GM19468 (cell line): ENCODE measurements at regions not wholly inside any gene's neighbourhood (a gene's known extent, or its start where the extent isn't known, plus 50 kb on each side); places are given as distances from the start of the nearest gene placed in this dataset.
"Not testable (repeated sequence)": the region's sequence is repeated elsewhere in the genome, so short reads cannot be mapped to it uniquely, and the experiment has no call there.

ENCODE experiments used
- ATAC-seq: cut with Tn5 transposase; IDR thresholded peaks from one replicate; pipeline ENCODE4 v1.9.1; 2021; ENCODE audit warnings: mild to moderate bottlenecking, moderate library complexity, moderate number of reproducible peaks; ENCODE audit not compliant: unreplicated experiment; ENCODE audit errors: extremely low read depth

DNA sequence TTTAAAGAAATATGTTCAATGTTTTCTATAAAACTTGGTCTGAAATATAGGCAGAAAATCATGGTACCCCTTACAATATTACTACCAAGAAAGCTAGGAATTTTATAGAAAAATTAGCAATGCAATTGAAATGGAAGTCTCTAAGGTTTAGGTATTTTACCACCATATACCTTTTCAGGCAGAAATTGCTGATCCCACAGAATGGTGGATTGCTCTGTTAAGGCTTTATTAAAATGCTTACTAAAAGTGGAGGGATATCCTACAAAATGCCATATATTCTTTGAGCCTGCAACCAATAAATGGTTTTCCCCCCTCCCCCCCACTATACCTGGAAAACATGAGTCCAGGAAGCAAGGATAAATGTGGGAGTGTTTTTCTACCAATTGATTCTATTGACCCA lies 718.1 kb upstream of the NOVA1 start:
- ATAC-seq: no peak

DNA sequence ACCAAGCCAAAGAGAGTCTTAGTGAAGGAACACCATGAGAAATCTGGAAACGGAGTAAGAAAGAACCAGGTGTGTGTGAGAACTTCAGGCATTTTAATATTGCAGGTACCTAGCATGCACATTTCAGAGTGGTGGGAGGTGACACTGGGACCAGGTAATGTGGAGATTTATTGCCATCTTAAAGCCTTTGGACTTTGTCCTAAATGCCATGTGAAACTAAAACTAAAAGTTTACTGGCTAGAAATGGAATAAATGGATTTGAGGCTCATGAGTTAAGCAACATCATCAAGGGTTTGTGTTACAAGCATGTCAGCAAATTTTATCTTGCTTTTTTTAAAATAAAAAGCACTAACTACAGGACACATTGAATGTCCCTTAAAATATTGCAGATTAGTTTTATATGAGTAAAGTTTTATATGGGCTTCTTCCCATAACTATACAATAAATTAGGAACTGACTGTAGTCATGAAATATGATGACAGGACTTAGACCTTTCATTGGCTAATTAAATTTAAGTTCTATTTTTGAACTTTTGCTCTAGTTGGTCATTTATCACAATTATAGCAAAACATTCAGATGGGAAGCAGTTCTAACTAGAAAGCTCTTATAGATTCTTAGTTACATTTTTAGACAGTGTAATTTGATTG lies 721.1 kb upstream of the NOVA1 start:
- ATAC-seq: no peak

GRCh38 chr14:27320261-27320660 lies 722.4 kb upstream of the NOVA1 start:
- ATAC-seq: no peak

DNA sequence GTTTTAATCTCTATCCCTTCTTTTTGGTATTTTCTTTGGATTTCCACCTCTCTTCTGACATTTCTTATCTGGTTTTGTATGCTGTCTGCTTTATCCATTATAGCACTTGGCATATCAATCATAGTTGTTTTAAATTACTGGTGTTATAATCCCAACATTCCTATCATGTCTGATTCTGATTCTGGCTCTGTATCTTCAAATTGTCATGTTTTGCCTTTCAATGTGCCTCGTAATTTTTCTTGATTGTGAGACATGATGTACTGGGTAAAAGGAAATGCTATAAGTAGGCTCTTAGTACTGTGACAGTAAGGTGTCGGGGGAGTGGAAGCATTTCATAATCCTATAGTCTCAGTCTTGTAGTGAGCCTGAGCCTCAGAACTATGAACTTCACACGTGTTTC lies 729.3 kb upstream of the NOVA1 start:
- ATAC-seq: no peak

GRCh38 chr14:27338012-27338411 lies 740.2 kb upstream of the NOVA1 start:
- no peak for ATAC-seq

GRCh38 chr14:27363036-27363435 lies 765.2 kb upstream of the NOVA1 start:
- not testable (repeated sequence) for ATAC-seq

DNA sequence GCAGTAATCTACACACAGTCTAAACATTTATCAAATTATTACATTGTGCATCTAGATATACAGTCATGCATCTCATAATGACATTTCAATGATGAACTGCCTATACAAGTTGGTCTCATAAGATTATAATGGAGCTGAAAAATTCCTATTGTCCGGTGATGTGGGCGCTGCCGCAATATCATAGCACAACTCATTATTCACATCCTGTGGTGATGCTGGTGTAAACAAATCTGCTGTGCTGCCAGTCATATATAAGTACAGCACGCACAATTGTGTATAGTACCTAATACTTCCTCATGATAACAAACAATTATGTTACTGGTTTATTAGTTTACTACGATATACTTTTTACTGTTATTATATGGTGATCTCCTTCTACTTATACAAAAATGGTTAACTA lies 768.8 kb upstream of the NOVA1 start:
- no peak for ATAC-seq

- ATAC-seq: no peak
These were observed 769.5 kb upstream of the NOVA1 start for GRCh38 chr14:27367345-27367744.

DNA sequence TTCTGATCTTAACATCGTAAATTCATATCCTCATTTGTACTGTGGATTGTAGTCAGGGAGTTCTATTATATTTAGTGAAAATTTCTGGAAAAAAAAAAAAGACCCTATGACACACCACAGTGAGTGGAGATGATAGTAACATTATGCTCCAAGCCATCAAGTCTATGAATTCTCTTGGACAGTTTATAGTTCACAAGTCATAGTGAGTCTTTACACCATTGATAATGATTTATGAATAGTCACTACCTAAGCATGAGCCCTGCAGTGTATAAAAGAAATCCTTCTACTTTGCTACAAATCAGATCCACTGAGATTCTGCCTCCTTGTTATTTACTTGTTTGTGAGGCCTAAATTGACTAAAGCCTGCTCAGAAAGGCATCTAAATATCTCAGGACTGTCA lies 772.2 kb upstream of the NOVA1 start:
- ATAC-seq: no peak

- ATAC-seq: no peak
These were observed 772.9 kb upstream of the NOVA1 start for GRCh38 chr14:27370775-27371174.

- no peak for ATAC-seq
These were observed 773.4 kb upstream of the NOVA1 start for GRCh38 chr14:27371209-27371608.

DNA sequence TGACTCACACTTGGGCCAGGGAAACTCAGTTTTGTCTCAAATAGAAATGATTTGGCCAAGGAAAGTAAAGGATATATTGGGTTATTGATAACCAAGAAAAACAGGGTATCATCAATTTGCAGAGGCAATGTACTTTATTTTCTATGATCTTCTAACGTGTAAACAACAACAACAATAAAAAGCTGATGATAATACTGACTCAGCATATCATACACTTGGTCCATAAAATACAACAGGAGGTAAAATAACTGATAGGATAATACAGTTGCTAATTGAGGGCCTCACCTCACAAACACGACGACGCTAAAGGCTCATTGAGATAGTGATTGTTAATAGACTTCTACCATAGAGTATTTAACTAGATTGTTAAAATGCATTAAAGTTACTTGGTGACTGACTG lies 774.0 kb upstream of the NOVA1 start:
- no peak for ATAC-seq

DNA sequence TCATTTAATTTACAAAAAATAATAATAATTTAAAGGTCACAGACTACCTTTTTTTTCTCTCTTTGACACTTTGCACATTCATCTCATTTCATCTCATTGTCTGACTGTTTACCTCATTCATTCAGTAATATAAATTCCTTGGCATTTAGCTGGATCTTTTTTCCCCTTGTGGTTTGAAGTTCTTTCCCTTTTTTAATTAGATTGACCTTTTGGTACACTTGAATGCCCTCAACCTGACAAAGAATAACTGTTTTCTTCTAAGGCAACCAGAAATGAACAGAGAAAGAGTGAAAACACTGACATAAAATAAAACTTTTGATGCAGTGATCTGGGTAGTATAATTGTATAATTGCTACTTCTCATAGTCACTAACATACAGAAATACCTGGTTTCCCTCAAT lies 774.9 kb upstream of the NOVA1 start:
- no peak for ATAC-seq

DNA sequence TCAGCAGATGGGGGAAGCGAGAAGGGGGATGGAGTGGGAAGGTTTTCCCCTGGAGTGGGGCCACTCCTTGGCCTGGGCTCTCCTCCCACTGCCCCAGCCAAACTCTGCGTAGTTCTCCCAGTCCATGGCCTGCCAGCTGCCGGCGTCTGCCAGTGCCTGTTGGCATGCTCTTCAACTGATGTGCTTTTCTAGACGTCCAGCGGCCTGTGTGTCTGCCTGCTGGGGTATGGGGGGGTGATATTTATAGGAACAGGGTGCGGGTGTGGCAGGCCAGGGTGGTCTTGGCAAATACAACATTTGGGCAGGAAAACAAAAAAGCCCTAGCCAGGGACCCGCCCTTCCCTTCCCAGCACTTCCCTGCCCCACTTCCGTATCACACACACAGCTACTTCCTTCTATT lies 786.3 kb upstream of the NOVA1 start:
- no peak for ATAC-seq

DNA sequence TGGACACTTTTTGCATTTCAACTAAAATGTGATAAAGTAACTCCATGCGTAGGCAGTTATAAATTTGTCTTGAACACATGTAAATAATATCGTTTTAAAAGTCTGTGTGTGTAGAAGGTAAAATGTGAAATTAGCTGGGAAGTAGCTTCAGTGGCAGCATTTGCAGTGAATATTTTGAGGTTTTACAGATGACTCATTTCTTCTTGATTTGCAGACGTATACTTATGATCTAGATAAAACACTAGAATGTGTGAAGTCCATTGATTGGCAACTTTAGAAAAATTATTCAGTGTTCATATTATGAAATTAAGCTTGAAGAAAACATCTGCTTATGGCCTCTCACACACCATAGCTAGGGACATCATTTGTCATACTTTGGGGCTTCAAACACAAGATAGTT lies 788.6 kb upstream of the NOVA1 start:
- ATAC-seq: no peak

GRCh38 chr14:27387463-27387862 lies 789.6 kb upstream of the NOVA1 start:
- no peak for ATAC-seq

- no peak for ATAC-seq
These were observed 791.6 kb upstream of the NOVA1 start for GRCh38 chr14:27389402-27389801.

GRCh38 chr14:27390155-27390554 lies 792.3 kb upstream of the NOVA1 start:
- ATAC-seq: no peak

DNA sequence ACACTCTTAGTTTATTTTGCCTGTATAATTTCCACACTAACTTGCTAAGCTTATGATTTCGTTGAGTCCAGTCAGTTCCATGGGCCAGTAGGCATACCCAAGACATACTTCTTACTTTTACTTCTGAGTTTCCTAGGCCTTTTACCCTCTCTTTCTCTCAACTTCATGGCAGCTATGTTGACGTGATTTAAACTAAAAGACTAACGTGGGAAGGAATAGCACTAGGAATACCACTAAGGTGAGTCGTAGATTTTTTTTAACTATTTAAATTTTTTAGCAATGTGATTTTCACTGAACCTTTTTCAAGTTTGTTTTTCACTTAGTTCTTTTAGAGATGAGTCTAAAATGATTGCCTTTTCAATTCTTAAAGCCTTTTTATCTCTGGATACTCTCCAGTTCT lies 793.5 kb upstream of the NOVA1 start:
- ATAC-seq: no peak

DNA sequence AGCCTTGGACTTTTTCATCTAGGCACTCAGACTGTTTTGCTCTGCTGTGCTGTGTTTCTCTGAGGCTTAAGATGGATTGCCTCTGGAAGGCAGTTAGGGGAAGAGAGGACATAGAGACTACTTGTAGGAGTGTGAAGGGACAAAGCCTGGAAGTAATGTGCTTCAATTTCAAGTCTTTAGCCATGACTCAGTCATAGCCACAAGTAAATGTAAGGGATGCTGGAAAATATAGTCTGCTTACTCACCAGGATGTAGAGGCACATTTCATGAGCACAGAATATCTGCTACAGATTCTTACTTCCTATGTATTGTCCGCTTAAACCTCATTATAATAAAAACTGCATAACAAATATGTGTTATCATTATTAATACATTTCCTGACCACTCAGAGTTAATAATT lies 794.3 kb upstream of the NOVA1 start:
- ATAC-seq: no peak

DNA sequence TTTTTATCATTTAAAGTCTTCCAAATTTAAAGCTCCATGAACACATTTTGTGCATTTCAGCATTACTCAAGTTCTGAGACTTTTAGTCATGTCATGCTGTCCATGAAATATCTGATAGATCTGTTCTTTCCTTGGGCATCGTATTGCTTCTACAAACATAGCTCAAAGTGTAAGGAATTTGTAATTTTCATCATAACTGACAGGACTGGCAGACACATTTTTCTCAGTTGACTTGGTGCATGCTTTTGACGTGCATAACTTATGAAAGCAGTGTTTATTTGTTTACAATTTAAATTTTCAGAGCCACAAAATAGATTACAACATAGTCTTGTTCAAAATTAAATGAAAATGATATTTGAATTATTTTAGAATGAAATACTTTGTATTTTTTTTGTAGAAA lies 812.1 kb upstream of the NOVA1 start:
- no peak for ATAC-seq

- no peak for ATAC-seq
These were observed 813.1 kb upstream of the NOVA1 start for GRCh38 chr14:27410981-27411380.

DNA sequence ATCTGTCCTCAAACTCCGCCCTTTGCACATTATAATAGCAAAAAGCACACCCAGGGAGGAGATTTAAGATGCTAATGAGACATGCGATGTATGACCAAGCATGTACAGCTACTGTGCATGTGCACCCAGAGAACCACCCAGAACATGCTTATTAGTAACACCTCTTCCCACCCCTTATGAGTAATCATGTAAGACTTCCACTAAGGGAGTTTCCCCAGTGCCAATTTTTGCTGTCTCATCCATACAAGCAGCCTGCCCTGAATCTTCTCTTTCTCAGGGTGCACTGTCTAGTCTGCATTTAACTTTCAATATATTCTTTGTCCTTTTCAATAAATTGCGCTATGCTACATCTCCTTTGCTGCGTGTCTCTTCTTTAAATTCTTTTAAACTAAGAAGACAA lies 830.0 kb upstream of the NOVA1 start:
- no peak for ATAC-seq
